ENCODE measurements at regions not wholly inside any gene's neighbourhood (a gene's known extent, or its start where the extent isn't known, plus 50 kb on each side); places are given as distances from the start of the nearest gene placed in this dataset.

GRCh38 chr6:74161380-74161779, 465.4 kb downstream of the CD109 start:
- DNase-seq, result no peak

- no peak for DNase-seq
Measured at GRCh38 chr6:74152096-74152675, 456.2 kb downstream of the CD109 start.

- no peak for DNase-seq
Measured at GRCh38 chr6:74145931-74146330, 449.9 kb downstream of the CD109 start.

- DNase-seq, result no peak
Measured at GRCh38 chr6:74137911-74138310, 441.9 kb downstream of the CD109 start.

- no peak for DNase-seq
Measured at GRCh38 chr6:74134327-74134726, 438.3 kb downstream of the CD109 start.

GRCh38 chr6:74133073-74133472, 437.1 kb downstream of the CD109 start:
- no peak for DNase-seq

- no peak for DNase-seq
Measured at GRCh38 chr6:74130641-74131040, 434.6 kb downstream of the CD109 start.

- DNase-seq, result no peak
Measured at GRCh38 chr6:74128536-74128935, 432.5 kb downstream of the CD109 start.

- DNase-seq, result no peak
Measured at GRCh38 chr6:74117113-74117512, 421.1 kb downstream of the CD109 start.

GRCh38 chr6:74115674-74116073, 419.7 kb downstream of the CD109 start:
- DNase-seq, result no peak

GRCh38 chr6:74114428-74114827, 418.4 kb downstream of the CD109 start:
- DNase-seq, result no peak

- DNase-seq, result no peak
Measured at GRCh38 chr6:74113901-74114300, 417.9 kb downstream of the CD109 start.

- no peak for DNase-seq
Measured at GRCh38 chr6:74103417-74103816, 407.4 kb downstream of the CD109 start.

GRCh38 chr6:74100719-74101287, 404.8 kb downstream of the CD109 start:
- DNase-seq, result no peak

- DNase-seq, result no peak
Measured at GRCh38 chr6:74096329-74096728, 400.3 kb downstream of the CD109 start.

- no peak for DNase-seq
Measured at GRCh38 chr6:74093361-74093760, 397.4 kb downstream of the CD109 start.

- DNase-seq, result no peak
Measured at GRCh38 chr6:74091794-74092157, 395.8 kb downstream of the CD109 start.

GRCh38 chr6:74091136-74091793, 395.3 kb downstream of the CD109 start:
- DNase-seq, result peak in 1 of 5 donors; percentile 13

GRCh38 chr6:74087899-74088298, 391.9 kb downstream of the CD109 start:
- DNase-seq, result no peak

- DNase-seq, result no peak
Measured at GRCh38 chr6:74075896-74076295, 379.9 kb downstream of the CD109 start.

GRCh38 chr6:74075323-74075722, 379.3 kb downstream of the CD109 start:
- no peak for DNase-seq

- DNase-seq, result no peak
Measured at GRCh38 chr6:74074645-74075044, 378.6 kb downstream of the CD109 start.

- no peak for DNase-seq
Measured at GRCh38 chr6:74073999-74074398, 378.0 kb downstream of the CD109 start.

GRCh38 chr6:74073429-74073828, 377.4 kb downstream of the CD109 start:
- no peak for DNase-seq

GRCh38 chr6:74071214-74071613, 375.2 kb downstream of the CD109 start:
- DNase-seq, result no peak

Measured in T-helper 1 cell (primary cell).